Activated naive CD4-positive, alpha-beta T cell treated with anti-CD3 and anti-CD28 coated beads, Interleukin-2, amount 10 ng/mL, durations not matched to agents 7 days and 5 days (primary cell): ENCODE measurements at regions not wholly inside any gene's neighbourhood (a gene's known extent, or its start where the extent isn't known, plus 50 kb on each side); places are given as distances from the start of the nearest gene placed in this dataset.
A peak's percentile ranks its signal among the peaks of the same experiment; 100 is the strongest.

Source experiments
- CTCF ChIA-PET: fragments of 350-600 bp; sonication (Branson Sonifier 250); formaldehyde crosslinking; loops from one replicate; lab custom pipeline; 2021; ENCODE audit warnings: antibody characterized with exemption; lab: Charles Lee
- DNase-seq: peaks from one replicate; pipeline ENCODE4 v3.0.0-alpha.2; 2020
- H3K27ac Mint-ChIP-seq: one replicate; pipeline ENCODE4 v1.8.0; 2021; ENCODE audit warnings: mild to moderate bottlenecking, moderate library complexity, mixed read lengths
- H3K27me3 Mint-ChIP-seq: one replicate; pipeline ENCODE4 v1.8.0; 2021; ENCODE audit warnings: mild to moderate bottlenecking, mixed read lengths
- H3K36me3 Mint-ChIP-seq: one replicate; pipeline ENCODE4 v1.8.0; 2021; ENCODE audit warnings: mixed read lengths
- H3K4me1 Mint-ChIP-seq: one replicate; pipeline ENCODE4 v1.8.0; 2021; ENCODE audit warnings: mixed read lengths
- H3K4me3 Mint-ChIP-seq: one replicate; pipeline ENCODE4 v1.8.0; 2021; ENCODE audit warnings: mild to moderate bottlenecking, moderate library complexity, mixed read lengths
- H3K9me3 Mint-ChIP-seq: one replicate; pipeline ENCODE4 v1.8.0; 2021; ENCODE audit warnings: mixed read lengths

- H3K4me1 Mint-ChIP-seq, result no peaks in the 10 kb centered on the region
- no peaks in the 10 kb centered on the region for H3K36me3 Mint-ChIP-seq
- H3K27ac Mint-ChIP-seq, result no peak overlapping the region
- no peak overlapping the region for H3K4me3 Mint-ChIP-seq
- DNase-seq, result no peak
- H3K27me3 Mint-ChIP-seq, result no peaks in the 10 kb centered on the region
- CTCF ChIA-PET, result no interaction called here
- peaks cover 2% of the 10 kb centered on the region for H3K9me3 Mint-ChIP-seq
Observed at GRCh38 chr13:72004784-72005374, 137.9 kb upstream of the DACH1 start.

GRCh38 chr13:72004246-72004645 lies 137.2 kb upstream of the DACH1 start:
- CTCF ChIA-PET, result no interaction called here
- DNase-seq, result no peak
- Mint-ChIP-seq H3K9me3 (peaks cover 4% of the 10 kb centered on the region), H3K36me3 (no peaks in the 10 kb centered on the region), H3K27me3 (no peaks in the 10 kb centered on the region), H3K27ac (no peak overlapping the region), H3K4me1 (no peaks in the 10 kb centered on the region), H3K4me3 (no peak overlapping the region)

- Mint-ChIP-seq H3K36me3 (no peaks in the 10 kb centered on the region), H3K27ac (no peak overlapping the region), H3K27me3 (no peaks in the 10 kb centered on the region), H3K4me3 (no peak overlapping the region), H3K9me3 (peaks cover 8% of the 10 kb centered on the region), H3K4me1 (no peaks in the 10 kb centered on the region)
- DNase-seq, result no peak
- CTCF ChIA-PET, result no interaction called here
Observed at GRCh38 chr13:71998223-71998622, 131.2 kb upstream of the DACH1 start.

- no peaks in the 10 kb centered on the region for H3K36me3 Mint-ChIP-seq
- H3K9me3 Mint-ChIP-seq, result peaks cover 3% of the 10 kb centered on the region
- no peaks in the 10 kb centered on the region for H3K4me1 Mint-ChIP-seq
- no peak overlapping the region for H3K4me3 Mint-ChIP-seq
- H3K27me3 Mint-ChIP-seq, result no peaks in the 10 kb centered on the region
- CTCF ChIA-PET, result no interaction called here
- H3K27ac Mint-ChIP-seq, result no peak overlapping the region
- DNase-seq, result no peak
Observed at GRCh38 chr13:71979616-71980015, 112.6 kb upstream of the DACH1 start.

- Mint-ChIP-seq H3K27ac (no peak overlapping the region), H3K27me3 (no peaks in the 10 kb centered on the region), H3K4me3 (no peak overlapping the region), H3K9me3 (no peaks in the 10 kb centered on the region), H3K4me1 (no peaks in the 10 kb centered on the region), H3K36me3 (no peaks in the 10 kb centered on the region)
- CTCF ChIA-PET, result no interaction called here
- no peak for DNase-seq
Observed at GRCh38 chr13:71977028-71977427, 110.0 kb upstream of the DACH1 start.

GRCh38 chr13:71967990-71968389 lies 101.0 kb upstream of the DACH1 start:
- Mint-ChIP-seq H3K4me1 (no peaks in the 10 kb centered on the region), H3K36me3 (no peaks in the 10 kb centered on the region), H3K27ac (no peak overlapping the region), H3K9me3 (no peaks in the 10 kb centered on the region), H3K4me3 (no peak overlapping the region), H3K27me3 (no peaks in the 10 kb centered on the region)
- DNase-seq, result no peak
- CTCF ChIA-PET, result no interaction called here

- Mint-ChIP-seq H3K4me3 (peak overlapping the region; percentile 10), H3K27ac (no peak overlapping the region), H3K27me3 (no peaks in the 10 kb centered on the region), H3K4me1 (no peaks in the 10 kb centered on the region), H3K9me3 (no peaks in the 10 kb centered on the region), H3K36me3 (no peaks in the 10 kb centered on the region)
- CTCF ChIA-PET, result no interaction called here
- no peak for DNase-seq
Observed at GRCh38 chr13:71964491-71965100, 97.6 kb upstream of the DACH1 start.

- Mint-ChIP-seq H3K27ac (no peak overlapping the region), H3K27me3 (no peaks in the 10 kb centered on the region), H3K4me1 (no peaks in the 10 kb centered on the region), H3K4me3 (no peak overlapping the region), H3K36me3 (no peaks in the 10 kb centered on the region), H3K9me3 (no peaks in the 10 kb centered on the region)
- DNase-seq, result no peak
- CTCF ChIA-PET, result no interaction called here
Observed at GRCh38 chr13:71962735-71963134, 95.7 kb upstream of the DACH1 start.

- no peak overlapping the region for H3K27ac Mint-ChIP-seq
- CTCF ChIA-PET, result no interaction called here
- no peak overlapping the region for H3K4me3 Mint-ChIP-seq
- H3K27me3 Mint-ChIP-seq, result no peaks in the 10 kb centered on the region
- H3K4me1 Mint-ChIP-seq, result no peaks in the 10 kb centered on the region
- no peaks in the 10 kb centered on the region for H3K9me3 Mint-ChIP-seq
- DNase-seq, result no peak
- H3K36me3 Mint-ChIP-seq, result no peaks in the 10 kb centered on the region
Observed at GRCh38 chr13:71962126-71962525, 95.1 kb upstream of the DACH1 start.

- H3K4me1 Mint-ChIP-seq, result no peaks in the 10 kb centered on the region
- no peaks in the 10 kb centered on the region for H3K27me3 Mint-ChIP-seq
- CTCF ChIA-PET, result no interaction called here
- no peak overlapping the region for H3K4me3 Mint-ChIP-seq
- H3K9me3 Mint-ChIP-seq, result peaks cover 2% of the 10 kb centered on the region
- no peaks in the 10 kb centered on the region for H3K36me3 Mint-ChIP-seq
- DNase-seq, result no peak
- H3K27ac Mint-ChIP-seq, result no peak overlapping the region
Observed at GRCh38 chr13:71949441-71949840, 82.4 kb upstream of the DACH1 start.

GRCh38 chr13:71939186-71939585 lies 72.2 kb upstream of the DACH1 start:
- no peaks in the 10 kb centered on the region for H3K36me3 Mint-ChIP-seq
- no peak overlapping the region for H3K4me3 Mint-ChIP-seq
- CTCF ChIA-PET, result no interaction called here
- no peak for DNase-seq
- H3K9me3 Mint-ChIP-seq, result no peaks in the 10 kb centered on the region
- no peak overlapping the region for H3K27ac Mint-ChIP-seq
- H3K27me3 Mint-ChIP-seq, result no peaks in the 10 kb centered on the region
- no peaks in the 10 kb centered on the region for H3K4me1 Mint-ChIP-seq

GRCh38 chr13:71935166-71935840 lies 68.3 kb upstream of the DACH1 start:
- CTCF ChIA-PET, result no interaction called here
- H3K9me3 Mint-ChIP-seq, result no peaks in the 10 kb centered on the region
- H3K4me1 Mint-ChIP-seq, result no peaks in the 10 kb centered on the region
- no peak overlapping the region for H3K27ac Mint-ChIP-seq
- H3K27me3 Mint-ChIP-seq, result no peaks in the 10 kb centered on the region
- no peaks in the 10 kb centered on the region for H3K36me3 Mint-ChIP-seq
- DNase-seq, result no peak
- H3K4me3 Mint-ChIP-seq, result no peak overlapping the region

GRCh38 chr13:71924931-71925330 lies 57.9 kb upstream of the DACH1 start:
- H3K9me3 Mint-ChIP-seq, result no peaks in the 10 kb centered on the region
- CTCF ChIA-PET, result no interaction called here
- no peaks in the 10 kb centered on the region for H3K4me1 Mint-ChIP-seq
- H3K27ac Mint-ChIP-seq, result no peak overlapping the region
- no peaks in the 10 kb centered on the region for H3K27me3 Mint-ChIP-seq
- no peaks in the 10 kb centered on the region for H3K36me3 Mint-ChIP-seq
- H3K4me3 Mint-ChIP-seq, result no peak overlapping the region
- DNase-seq, result no peak

- CTCF ChIA-PET, result no interaction called here
- DNase-seq, result no peak
- H3K27ac Mint-ChIP-seq, result no peak overlapping the region
- H3K27me3 Mint-ChIP-seq, result no peaks in the 10 kb centered on the region
- no peaks in the 10 kb centered on the region for H3K4me1 Mint-ChIP-seq
- H3K9me3 Mint-ChIP-seq, result no peaks in the 10 kb centered on the region
- H3K36me3 Mint-ChIP-seq, result no peaks in the 10 kb centered on the region
- H3K4me3 Mint-ChIP-seq, result no peak overlapping the region
Observed at GRCh38 chr13:71922194-71922593, 55.2 kb upstream of the DACH1 start.
